OCI-LY1 (cell line): ENCODE measurements at regions not wholly inside any gene's neighbourhood (a gene's known extent, or its start where the extent isn't known, plus 50 kb on each side); places are given as distances from the start of the nearest gene placed in this dataset.
"Not testable (repeated sequence)": the region's sequence is repeated elsewhere in the genome, so short reads cannot be mapped to it uniquely, and the experiment has no call there.

Experiments used
- H2AFZ ChIP-seq: fragments of 200-600 bp; sonication (generic), shearing (Covaris generic); 2 replicates; pipeline ENCODE4 v1.6.0; 2014; ENCODE audit warnings: antibody characterized with exemption, mild to moderate bottlenecking, low read length
- H3F3A ChIP-seq: fragments of 200-600 bp; sonication (generic), shearing (Covaris generic); 2 replicates; pipeline ENCODE4 v1.6.0; 2014; ENCODE audit warnings: mild to moderate bottlenecking, antibody characterized with exemption, low read length, moderate library complexity; ENCODE audit not compliant: insufficient read depth
- H3K27ac ChIP-seq: fragments of 200-600 bp; sonication (generic); 2 replicates; pipeline ENCODE4 v1.5.1; 2014; ENCODE audit warnings: low read length, mixed run types, mild to moderate bottlenecking, low read depth; ENCODE audit not compliant: poor library complexity, severe bottlenecking
- H3K27me3 ChIP-seq: fragments of 200-600 bp; sonication (generic); 2 replicates; pipeline ENCODE4 v1.6.0; 2014; ENCODE audit warnings: antibody characterized with exemption, mild to moderate bottlenecking, low read length, moderate library complexity; ENCODE audit not compliant: insufficient read depth
- H3K36me3 ChIP-seq: fragments of 200-600 bp; sonication (generic); 2 replicates; pipeline ENCODE4 v1.6.1; 2014; ENCODE audit warnings: mild to moderate bottlenecking, antibody characterized with exemption, low read length, moderate library complexity, mixed read lengths; ENCODE audit not compliant: insufficient read depth
- H3K4me1 ChIP-seq: fragments of 200-600 bp; sonication (generic); 2 replicates; pipeline ENCODE4 v1.5.1; 2014; ENCODE audit warnings: mild to moderate bottlenecking, low read length, moderate library complexity; ENCODE audit not compliant: insufficient read depth, severe bottlenecking
- H3K4me2 ChIP-seq: fragments of 200-600 bp; sonication (generic), shearing (Covaris generic); 2 replicates; pipeline ENCODE4 v1.6.1; 2014; ENCODE audit warnings: low read length
- H3K4me3 ChIP-seq: fragments of 200-600 bp; sonication (generic); 2 replicates; pipeline ENCODE4 v1.5.1; 2014; ENCODE audit warnings: low read length, low read depth, mild to moderate bottlenecking, mixed read lengths; ENCODE audit not compliant: poor library complexity, severe bottlenecking
- H3K79me2 ChIP-seq: fragments of 200-600 bp; shearing (Covaris generic); 2 replicates; pipeline ENCODE4 v1.6.1; 2016; ENCODE audit warnings: mixed run types, low read length, mixed read lengths; ENCODE audit not compliant: insufficient read depth
- H3K9ac ChIP-seq: fragments of 200-600 bp; sonication (generic), shearing (Covaris generic); 2 replicates; pipeline ENCODE4 v1.6.1; 2014; ENCODE audit warnings: mild to moderate bottlenecking, low read length, mixed read lengths
- H3K9me2 ChIP-seq: fragments of 200-600 bp; sonication (generic), shearing (Covaris generic); 2 replicates; pipeline ENCODE4 v1.6.1; 2014; ENCODE audit warnings: low read depth, mild to moderate bottlenecking, low read length, mixed read lengths
- H3K9me3 ChIP-seq: fragments of 200-600 bp; shearing (Covaris generic); 2 replicates; pipeline ENCODE4 v1.6.1; 2014; ENCODE audit warnings: low read length, mixed read lengths
- H4K20me1 ChIP-seq: fragments of 200-600 bp; sonication (generic), shearing (Covaris generic); 2 replicates; pipeline ENCODE4 v1.6.0; 2016; ENCODE audit warnings: mild to moderate bottlenecking, low read length; ENCODE audit not compliant: insufficient read depth
- EZH2 ChIP-seq: fragments of 200-600 bp; sonication (generic), shearing (Covaris generic); IDR thresholded peaks from 2 replicates; pipeline ENCODE4 v1.8.0; 2017; ENCODE audit warnings: borderline replicate concordance, mixed run types, mild to moderate bottlenecking, antibody characterized with exemption, low read length, moderate library complexity, mixed read lengths
- TF ChIP-seq, protein P1 (sequence below): fragments of 200-600 bp; sonication (generic), shearing (Covaris generic); IDR thresholded peaks from 2 replicates; pipeline ENCODE4 v1.5.1; 2017; ENCODE audit warnings: mild to moderate bottlenecking, antibody characterized with exemption, low read length, moderate library complexity, mixed read lengths

DNA sequence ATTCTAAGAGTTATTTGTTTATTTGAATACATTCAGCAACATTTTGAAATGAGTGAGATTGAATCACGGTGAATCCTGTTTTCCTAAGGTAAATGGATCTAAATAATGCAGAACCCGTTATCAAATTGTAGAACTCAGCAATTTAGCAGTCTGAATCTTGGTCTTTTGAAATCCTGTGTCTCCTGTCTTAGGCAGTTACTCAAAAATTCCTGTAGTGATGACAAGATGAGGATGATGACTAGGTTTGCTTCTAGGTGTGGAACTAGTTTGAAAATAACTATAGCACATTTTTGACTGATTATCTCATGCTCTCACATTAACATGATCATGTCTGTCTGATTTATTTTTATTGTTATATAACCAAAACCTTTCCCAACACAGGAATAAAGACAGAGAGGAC, 115.0 kb downstream of the RAP2B start:
- Histone ChIP-seq H3K27ac (no peak overlapping the region), H3K4me2 (no peak overlapping the region), H3K27me3 (no peaks in the 10 kb centered on the region), H3K4me3 (no peak overlapping the region), H4K20me1 (no peaks in the 10 kb centered on the region), H3K9ac (no peak overlapping the region), H3K9me2 (no peaks in the 10 kb centered on the region), H3K9me3 (no peaks in the 10 kb centered on the region), H3K4me1 (no peaks in the 10 kb centered on the region), H3K36me3 (no peaks in the 10 kb centered on the region), H3K79me2 (no peaks in the 10 kb centered on the region), H3F3A (no peaks in the 10 kb centered on the region), H2AFZ (no peak overlapping the region)
- TF ChIP-seq, protein P1, sequence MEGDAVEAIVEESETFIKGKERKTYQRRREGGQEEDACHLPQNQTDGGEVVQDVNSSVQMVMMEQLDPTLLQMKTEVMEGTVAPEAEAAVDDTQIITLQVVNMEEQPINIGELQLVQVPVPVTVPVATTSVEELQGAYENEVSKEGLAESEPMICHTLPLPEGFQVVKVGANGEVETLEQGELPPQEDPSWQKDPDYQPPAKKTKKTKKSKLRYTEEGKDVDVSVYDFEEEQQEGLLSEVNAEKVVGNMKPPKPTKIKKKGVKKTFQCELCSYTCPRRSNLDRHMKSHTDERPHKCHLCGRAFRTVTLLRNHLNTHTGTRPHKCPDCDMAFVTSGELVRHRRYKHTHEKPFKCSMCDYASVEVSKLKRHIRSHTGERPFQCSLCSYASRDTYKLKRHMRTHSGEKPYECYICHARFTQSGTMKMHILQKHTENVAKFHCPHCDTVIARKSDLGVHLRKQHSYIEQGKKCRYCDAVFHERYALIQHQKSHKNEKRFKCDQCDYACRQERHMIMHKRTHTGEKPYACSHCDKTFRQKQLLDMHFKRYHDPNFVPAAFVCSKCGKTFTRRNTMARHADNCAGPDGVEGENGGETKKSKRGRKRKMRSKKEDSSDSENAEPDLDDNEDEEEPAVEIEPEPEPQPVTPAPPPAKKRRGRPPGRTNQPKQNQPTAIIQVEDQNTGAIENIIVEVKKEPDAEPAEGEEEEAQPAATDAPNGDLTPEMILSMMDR = no peak
- no peak for TF ChIP-seq EZH2

DNA sequence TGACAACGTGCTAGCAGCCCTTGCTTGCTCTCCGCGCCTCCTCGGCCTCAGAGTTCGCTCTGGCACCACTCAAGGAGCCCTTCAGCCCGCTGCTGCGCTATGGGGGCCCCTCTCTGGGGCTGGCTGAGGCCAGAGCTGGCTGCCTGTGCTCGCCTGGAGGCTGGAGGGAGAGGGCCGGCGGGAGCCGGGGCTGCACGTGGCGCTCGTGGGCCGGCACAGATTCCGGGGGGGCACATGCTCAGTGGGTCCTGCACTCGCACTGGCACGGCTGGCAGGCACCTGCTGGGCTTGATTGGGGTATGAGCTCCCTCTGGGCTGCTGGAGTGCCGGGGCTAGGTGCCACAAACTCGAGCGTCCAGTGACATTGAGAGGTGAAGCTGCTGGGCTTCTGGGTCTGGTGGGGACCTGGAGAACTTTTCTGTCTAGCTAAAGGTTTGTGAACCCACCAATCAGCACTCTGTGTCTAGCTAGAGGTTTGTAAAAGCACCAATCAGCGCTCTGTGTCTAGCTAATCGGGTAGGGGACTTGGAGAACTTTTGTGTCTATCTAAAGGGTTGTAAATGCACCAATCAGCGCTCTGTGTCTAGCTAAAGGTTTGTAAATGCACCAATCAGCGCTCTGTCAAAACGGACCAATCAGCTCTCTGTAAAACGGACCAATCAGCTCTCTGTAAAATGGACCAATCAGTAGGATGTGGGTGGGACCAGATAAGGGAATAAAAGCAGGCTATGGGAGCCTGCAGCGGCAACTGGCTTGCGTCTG, 119.4 kb downstream of the RAP2B start:
- H2AFZ ChIP-seq = not testable (repeated sequence)

DNA sequence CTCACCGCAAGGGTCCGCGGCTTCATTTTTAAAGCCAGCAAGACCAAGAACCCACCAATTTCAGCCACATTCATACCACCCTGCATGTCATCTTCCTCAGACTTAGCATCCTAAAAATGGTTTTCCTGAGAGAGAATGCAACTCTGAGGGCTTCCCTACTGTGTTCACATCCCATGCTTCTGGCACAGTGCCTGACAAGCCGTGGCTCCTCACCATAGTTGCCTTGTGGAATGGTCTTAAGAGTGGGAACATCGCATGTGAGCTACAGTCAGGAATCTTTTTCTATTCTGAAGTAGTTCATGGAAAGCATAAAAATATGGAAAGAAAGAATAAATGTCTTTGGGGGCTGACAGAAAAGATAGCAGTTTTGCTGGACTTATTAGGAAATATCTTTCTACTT, 120.3 kb downstream of the RAP2B start:
- H4K20me1 ChIP-seq = no peaks in the 10 kb centered on the region
- no peaks in the 10 kb centered on the region for H3K36me3 ChIP-seq
- H2AFZ ChIP-seq = no peak overlapping the region
- H3K4me1 ChIP-seq = peaks cover 6% of the 10 kb centered on the region
- no peak for TF ChIP-seq EZH2
- TF ChIP-seq, protein P1 = no peak
- no peaks in the 10 kb centered on the region for H3K9me3 ChIP-seq
- no peaks in the 10 kb centered on the region for H3K9me2 ChIP-seq
- H3K4me3 ChIP-seq = no peak overlapping the region
- no peak overlapping the region for H3K9ac ChIP-seq
- H3K4me2 ChIP-seq = no peak overlapping the region
- H3K27me3 ChIP-seq = peaks cover 5% of the 10 kb centered on the region; the same call in 1 of the 2 replicates
- no peaks in the 10 kb centered on the region for H3K79me2 ChIP-seq
- H3F3A ChIP-seq = no peaks in the 10 kb centered on the region
- no peak overlapping the region for H3K27ac ChIP-seq

More for the DNA sequence above, 119.4 kb downstream of the RAP2B start:
- H4K20me1 ChIP-seq, H3K27ac ChIP-seq, H3F3A ChIP-seq, H3K36me3 ChIP-seq, H3K9me3 ChIP-seq, H3K27me3 ChIP-seq, H3K79me2 ChIP-seq, H3K9ac ChIP-seq, H3K4me2 ChIP-seq, H3K4me3 ChIP-seq, H3K9me2 ChIP-seq, H3K4me1 ChIP-seq: not testable (repeated sequence)
